Skeletal muscle satellite cell (primary cell): ENCODE measurements at regions not wholly inside any gene's neighbourhood (a gene's known extent, or its start where the extent isn't known, plus 50 kb on each side); places are given as distances from the start of the nearest gene placed in this dataset.
"Not testable (repeated sequence)": the region's sequence is repeated elsewhere in the genome, so short reads cannot be mapped to it uniquely, and the experiment has no call there.

Experiments
- H3K27me3 ChIP-seq: 2 replicates; pipeline ENCODE4 v1.7.0; 2013; ENCODE audit warnings: low read length; ENCODE audit not compliant: control insufficient read depth, insufficient read depth
- H3K36me3 ChIP-seq: 2 replicates; pipeline ENCODE4 v1.7.0; 2013; ENCODE audit warnings: mild to moderate bottlenecking, control low read depth, low read length; ENCODE audit not compliant: insufficient read depth
- H3K4me1 ChIP-seq: 2 replicates; pipeline ENCODE4 v1.7.0; 2013; ENCODE audit warnings: low read length; ENCODE audit not compliant: control insufficient read depth, insufficient read depth
- H3K4me2 ChIP-seq: 2 replicates; pipeline ENCODE4 v1.7.0; 2013; ENCODE audit warnings: mild to moderate bottlenecking, low read length
- H3K4me3 ChIP-seq: 2 replicates; pipeline ENCODE4 v1.7.0; 2013; ENCODE audit warnings: low read length
- H3K9ac ChIP-seq: 2 replicates; pipeline ENCODE4 v1.7.0; 2013; ENCODE audit warnings: mild to moderate bottlenecking, low read depth, low read length, moderate library complexity
- H3K9me3 ChIP-seq: replicated peaks from 2 replicates; pipeline ENCODE4 v1.7.0; 2013; ENCODE audit warnings: mild to moderate bottlenecking, control low read depth, low read length

GRCh38 chr12:124136796-124137195 is 158.1 kb upstream of the RFLNA start:
- Histone ChIP-seq H3K9ac (no peak overlapping the region), H3K36me3 (no peaks in the 10 kb centered on the region), H3K9me3 (peaks cover 3% of the 10 kb centered on the region), H3K4me1 (no peaks in the 10 kb centered on the region), H3K4me3 (no peak overlapping the region), H3K4me2 (no peak overlapping the region), H3K27me3 (peaks cover 13% of the 10 kb centered on the region)

- H3K36me3 ChIP-seq, result no peaks in the 10 kb centered on the region
- peaks cover 15% of the 10 kb centered on the region for H3K27me3 ChIP-seq
- no peaks in the 10 kb centered on the region for H3K4me1 ChIP-seq
- no peak overlapping the region for H3K4me3 ChIP-seq
- H3K9ac ChIP-seq, result no peak overlapping the region
- no peak overlapping the region for H3K4me2 ChIP-seq
- H3K9me3 ChIP-seq, result peaks cover 3% of the 10 kb centered on the region
Observed at GRCh38 chr12:124140944-124141486, 153.9 kb upstream of the RFLNA start.

GRCh38 chr12:124141611-124142010 is 153.3 kb upstream of the RFLNA start:
- H3K36me3 ChIP-seq, H3K4me3 ChIP-seq, H3K4me2 ChIP-seq, H3K9me3 ChIP-seq, H3K9ac ChIP-seq, H3K4me1 ChIP-seq: not testable (repeated sequence)
- H3K27me3 ChIP-seq, result peaks cover 15% of the 10 kb centered on the region

GRCh38 chr12:124142395-124143035 is 152.4 kb upstream of the RFLNA start:
- H3K9me3 ChIP-seq, result no peaks in the 10 kb centered on the region
- H3K36me3 ChIP-seq, result no peaks in the 10 kb centered on the region

GRCh38 chr12:124143726-124144125 is 151.2 kb upstream of the RFLNA start:
- no peaks in the 10 kb centered on the region for H3K9me3 ChIP-seq
- no peak overlapping the region for H3K4me3 ChIP-seq
- H3K4me2 ChIP-seq, result no peak overlapping the region
- no peaks in the 10 kb centered on the region for H3K36me3 ChIP-seq
- H3K9ac ChIP-seq, result no peak overlapping the region
- H3K4me1 ChIP-seq, result no peaks in the 10 kb centered on the region
- peaks cover 19% of the 10 kb centered on the region for H3K27me3 ChIP-seq

More at GRCh38 chr12:124142395-124143035, 152.4 kb upstream of the RFLNA start:
- Histone ChIP-seq H3K4me1 (no peaks in the 10 kb centered on the region), H3K4me3 (no peak overlapping the region), H3K27me3 (peaks cover 15% of the 10 kb centered on the region), H3K9ac (no peak overlapping the region), H3K4me2 (no peak overlapping the region)

- Histone ChIP-seq H3K36me3 (no peaks in the 10 kb centered on the region), H3K9me3 (no peaks in the 10 kb centered on the region), H3K4me1 (no peaks in the 10 kb centered on the region), H3K27me3 (peaks cover 23% of the 10 kb centered on the region), H3K4me2 (no peak overlapping the region), H3K4me3 (no peak overlapping the region), H3K9ac (no peak overlapping the region)
Observed at GRCh38 chr12:124144531-124145194, 150.2 kb upstream of the RFLNA start.

GRCh38 chr12:124147027-124147426 is 147.9 kb upstream of the RFLNA start:
- no peak overlapping the region for H3K4me2 ChIP-seq
- no peak overlapping the region for H3K9ac ChIP-seq
- no peaks in the 10 kb centered on the region for H3K9me3 ChIP-seq
- no peaks in the 10 kb centered on the region for H3K36me3 ChIP-seq
- H3K4me3 ChIP-seq, result no peak overlapping the region
- H3K4me1 ChIP-seq, result no peaks in the 10 kb centered on the region
- H3K27me3 ChIP-seq, result peaks cover 12% of the 10 kb centered on the region

GRCh38 chr12:124147575-124147974 is 147.3 kb upstream of the RFLNA start:
- H3K36me3 ChIP-seq, result no peaks in the 10 kb centered on the region
- H3K4me2 ChIP-seq, result no peak overlapping the region
- no peaks in the 10 kb centered on the region for H3K4me1 ChIP-seq
- no peaks in the 10 kb centered on the region for H3K9me3 ChIP-seq
- H3K27me3 ChIP-seq, result peaks cover 12% of the 10 kb centered on the region
- H3K4me3 ChIP-seq, result no peak overlapping the region
- H3K9ac ChIP-seq, result no peak overlapping the region

GRCh38 chr12:124148481-124149273 is 146.2 kb upstream of the RFLNA start:
- H3K9me3 ChIP-seq, result no peaks in the 10 kb centered on the region
- peaks cover 12% of the 10 kb centered on the region for H3K27me3 ChIP-seq
- H3K4me3 ChIP-seq, result no peak overlapping the region
- H3K36me3 ChIP-seq, result no peaks in the 10 kb centered on the region
- no peak overlapping the region for H3K4me2 ChIP-seq
- H3K4me1 ChIP-seq, result no peaks in the 10 kb centered on the region
- H3K9ac ChIP-seq, result no peak overlapping the region

- H3K4me3 ChIP-seq, result no peak overlapping the region
Observed at GRCh38 chr12:124149287-124149686, 145.6 kb upstream of the RFLNA start.

GRCh38 chr12:124150168-124150567 is 144.7 kb upstream of the RFLNA start:
- Histone ChIP-seq H3K9me3 (no peaks in the 10 kb centered on the region), H3K4me1 (no peaks in the 10 kb centered on the region), H3K9ac (no peak overlapping the region), H3K36me3 (no peaks in the 10 kb centered on the region), H3K4me2 (no peak overlapping the region), H3K4me3 (no peak overlapping the region), H3K27me3 (peaks cover 8% of the 10 kb centered on the region)

More at GRCh38 chr12:124149287-124149686, 145.6 kb upstream of the RFLNA start:
- H3K9me3 ChIP-seq, result no peaks in the 10 kb centered on the region
- no peaks in the 10 kb centered on the region for H3K4me1 ChIP-seq
- H3K36me3 ChIP-seq, result no peaks in the 10 kb centered on the region
- no peak overlapping the region for H3K9ac ChIP-seq
- H3K27me3 ChIP-seq, result peaks cover 12% of the 10 kb centered on the region
- no peak overlapping the region for H3K4me2 ChIP-seq
